Choroid plexus epithelial cell (primary cell): ENCODE measurements at regions not wholly inside any gene's neighbourhood (a gene's known extent, or its start where the extent isn't known, plus 50 kb on each side); places are given as distances from the start of the nearest gene placed in this dataset.

Experiments used
- DNase-seq: peaks from one replicate; pipeline ENCODE4 v3.0.0-alpha.2; 2010; ENCODE audit warnings: low read depth
- H3K4me3 ChIP-seq: 2 replicates; pipeline ENCODE4 v1.5.1; 2011; ENCODE audit warnings: low read depth, mild to moderate bottlenecking, control low read depth, low read length, moderate library complexity
- CTCF ChIP-seq: conservative IDR thresholded peaks from 2 replicates; pipeline ENCODE4 v1.5.1; 2011; ENCODE audit warnings: low read depth, mild to moderate bottlenecking, control low read depth, inconsistent platforms, low read length, moderate library complexity

- DNase-seq = no peak
- no peak for TF ChIP-seq CTCF
- no peak overlapping the region for H3K4me3 ChIP-seq
Observed at GRCh38 chr22:27127911-27128310, 470.5 kb downstream of the MIAT start.

GRCh38 chr22:27128461-27129085, 471.2 kb downstream of the MIAT start:
- no peak for TF ChIP-seq CTCF

GRCh38 chr22:27129266-27129665, 471.9 kb downstream of the MIAT start:
- TF ChIP-seq CTCF = no peak
- H3K4me3 ChIP-seq = no peak overlapping the region
- peak; percentile 83 for DNase-seq

More at GRCh38 chr22:27128461-27129085, 471.2 kb downstream of the MIAT start:
- no peak overlapping the region for H3K4me3 ChIP-seq
- no peak for DNase-seq

- H3K4me3 ChIP-seq = no peak overlapping the region
- peak; percentile 44 for DNase-seq
- no peak for TF ChIP-seq CTCF
Observed at GRCh38 chr22:27130906-27131305, 473.5 kb downstream of the MIAT start.

GRCh38 chr22:27131346-27131745, 474.0 kb downstream of the MIAT start:
- H3K4me3 ChIP-seq = no peak overlapping the region
- no peak for TF ChIP-seq CTCF
- no peak for DNase-seq

- H3K4me3 ChIP-seq = no peak overlapping the region
- no peak for DNase-seq
- TF ChIP-seq CTCF = no peak
Observed at GRCh38 chr22:27132400-27132799, 475.0 kb downstream of the MIAT start.

- DNase-seq = no peak
- no peak for TF ChIP-seq CTCF
- H3K4me3 ChIP-seq = no peak overlapping the region
Observed at GRCh38 chr22:27133019-27133431, 475.6 kb downstream of the MIAT start.
